ENCODE measurements at regions not wholly inside any gene's neighbourhood (a gene's known extent, or its start where the extent isn't known, plus 50 kb on each side); places are given as distances from the start of the nearest gene placed in this dataset.
A peak's percentile ranks its signal among the peaks of the same experiment; 100 is the strongest.
"Not testable (repeated sequence)": the region's sequence is repeated elsewhere in the genome, so short reads cannot be mapped to it uniquely, and the experiment has no call there.

DNA sequence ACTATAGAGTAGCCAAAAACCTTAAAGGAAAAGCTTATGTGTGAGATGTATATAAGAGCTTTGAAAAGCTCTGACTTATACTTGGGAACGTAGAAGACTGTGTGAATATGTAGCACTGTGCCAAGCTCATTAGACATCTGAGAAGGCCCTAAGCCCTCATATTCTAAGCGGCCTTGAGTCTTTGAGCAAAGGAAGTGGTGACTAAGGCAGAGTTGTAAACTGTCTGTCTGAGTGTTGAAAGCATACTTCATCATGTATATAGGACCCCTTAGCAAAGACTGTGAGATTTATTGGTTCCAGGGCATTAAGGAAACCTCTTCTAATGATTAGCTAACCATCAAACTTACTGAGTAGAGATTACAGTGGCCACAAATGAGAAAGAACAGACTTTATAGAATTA, 153.3 kb upstream of the LYPLAL1 start:
- no peak for DNase-seq

GRCh38 chr1:219020846-219021245, 152.8 kb upstream of the LYPLAL1 start:
- DNase-seq = no peak

DNA sequence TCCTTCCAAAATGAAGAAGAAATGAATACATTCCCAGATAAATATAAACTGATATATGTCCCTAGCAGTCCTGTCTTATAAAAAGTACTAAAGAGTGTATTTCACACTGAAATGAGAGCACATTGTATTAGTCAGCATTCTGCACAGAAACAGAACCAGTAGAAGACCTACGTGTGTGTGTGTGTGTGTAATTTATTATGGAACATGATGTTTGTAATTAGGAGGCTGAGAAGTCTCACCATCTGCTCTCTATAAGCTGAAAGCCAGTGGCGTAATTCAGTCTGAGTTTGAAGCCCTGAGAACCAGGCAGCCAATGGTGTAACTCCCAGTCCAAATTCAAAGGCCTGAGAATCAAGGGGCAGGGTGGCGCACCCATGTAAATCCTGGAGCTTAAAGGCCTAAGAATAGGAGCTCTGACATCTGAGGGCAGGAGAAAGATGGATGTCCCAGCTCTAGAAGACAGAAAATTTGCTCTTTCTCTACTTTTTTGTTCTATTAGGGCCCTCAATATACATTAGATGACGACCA, 146.5 kb upstream of the LYPLAL1 start:
- no peak for DNase-seq

GRCh38 chr1:219031809-219032208, 141.9 kb upstream of the LYPLAL1 start:
- DNase-seq = no peak

- DNase-seq = no peak
Observed at GRCh38 chr1:219038398-219038797, 135.3 kb upstream of the LYPLAL1 start.

GRCh38 chr1:219039017-219039681, 134.5 kb upstream of the LYPLAL1 start:
- DNase-seq = no peak

GRCh38 chr1:219039682-219040154, 134.0 kb upstream of the LYPLAL1 start:
- no peak for DNase-seq

DNA sequence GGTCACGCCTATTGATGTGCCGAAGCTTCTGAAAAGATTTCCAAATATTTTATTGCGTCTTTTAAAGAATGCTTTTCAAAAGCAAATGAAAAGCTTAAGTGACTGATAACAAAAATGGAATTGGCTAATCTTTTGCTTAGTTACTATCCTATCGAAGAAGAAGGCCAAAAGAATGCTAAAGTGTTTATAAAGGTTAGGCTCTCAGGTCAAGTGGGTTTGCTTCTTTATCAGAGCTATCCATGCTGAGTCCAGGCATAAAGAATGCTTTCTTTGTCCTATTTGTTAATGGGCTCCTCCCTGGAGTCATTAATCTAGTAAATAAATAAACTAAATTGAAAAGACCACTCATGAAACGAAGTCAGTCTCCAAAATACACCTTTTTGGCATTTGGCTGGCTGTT, 133.4 kb upstream of the LYPLAL1 start:
- no peak for DNase-seq

DNA sequence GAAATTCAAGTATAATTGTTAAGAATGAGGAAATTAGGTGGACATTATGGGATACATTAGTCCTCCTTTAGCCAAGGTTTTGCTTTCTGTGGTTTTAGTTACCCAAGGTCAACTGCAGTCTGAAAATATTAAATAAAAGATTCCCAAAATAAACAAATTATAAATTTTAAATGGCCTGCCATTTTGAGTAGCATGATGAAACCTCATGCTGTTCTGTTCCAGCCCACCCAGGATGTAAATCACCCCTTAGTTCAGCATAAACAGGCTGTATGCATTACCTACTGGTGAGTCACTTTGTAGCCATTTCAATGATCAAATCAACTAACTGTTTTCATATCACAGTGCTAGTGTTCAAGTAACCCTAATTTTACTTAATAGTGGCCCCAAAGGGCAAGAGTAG, 132.5 kb upstream of the LYPLAL1 start:
- no peak for DNase-seq

DNA sequence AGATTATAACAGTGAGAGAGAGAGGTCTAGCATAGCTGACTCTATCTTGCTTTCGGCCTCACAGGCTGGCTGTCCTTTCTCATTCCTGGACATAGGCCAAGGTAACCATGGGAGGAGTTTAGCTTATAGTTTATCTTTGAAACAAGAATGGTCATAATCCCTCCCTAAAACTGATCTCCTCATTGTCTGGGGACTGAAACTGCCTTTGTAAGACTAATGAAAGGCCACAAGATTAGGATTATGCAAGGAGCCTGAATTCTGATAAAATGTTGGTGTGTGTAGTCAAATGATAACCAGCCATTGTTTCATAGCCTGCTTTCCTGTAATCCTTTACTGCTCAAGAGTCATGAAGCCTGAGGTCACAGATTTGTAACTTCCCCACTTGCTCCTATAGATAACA, 131.9 kb upstream of the LYPLAL1 start:
- DNase-seq = no peak

DNA sequence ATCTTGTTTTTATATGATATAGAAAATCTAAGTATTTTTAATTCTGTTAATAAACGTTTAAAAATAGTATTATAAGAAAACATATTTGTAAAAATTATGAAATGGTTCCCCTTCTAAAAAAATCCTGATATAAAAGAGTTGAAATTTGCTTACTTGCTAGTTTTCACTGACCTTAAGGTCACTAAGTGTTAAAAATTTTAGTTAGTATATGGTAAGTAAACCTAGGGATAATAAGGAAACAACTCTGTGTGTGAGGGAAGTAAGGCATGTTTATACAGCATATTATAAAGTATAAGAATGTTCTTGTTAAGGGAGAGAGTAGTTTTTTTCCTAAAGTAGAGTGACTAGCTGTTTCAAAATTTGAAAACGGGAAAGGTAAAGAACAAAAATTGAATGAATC, 130.9 kb upstream of the LYPLAL1 start:
- no peak for DNase-seq

GRCh38 chr1:219045246-219045645, 128.4 kb upstream of the LYPLAL1 start:
- no peak for DNase-seq

DNA sequence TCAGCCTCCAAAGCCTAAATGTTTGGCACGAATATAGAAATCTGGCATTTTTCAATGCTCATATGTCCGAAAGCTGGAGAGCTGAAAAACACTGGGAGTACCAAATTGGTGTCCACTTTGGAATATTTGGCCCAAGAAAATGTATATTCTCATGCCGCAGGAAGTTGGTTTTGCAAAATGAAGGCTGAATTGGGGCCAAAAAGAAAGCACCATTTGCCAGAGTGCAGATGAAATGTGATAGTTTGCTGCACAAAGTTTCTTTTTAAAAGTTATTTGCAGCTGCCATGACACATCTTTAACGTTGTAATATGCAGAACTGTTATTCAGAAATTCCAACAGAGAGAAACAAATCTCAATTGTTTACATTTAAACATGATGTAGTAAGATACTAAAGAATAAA, 124.2 kb upstream of the LYPLAL1 start:
- no peak for DNase-seq

GRCh38 chr1:219050086-219050821, 123.4 kb upstream of the LYPLAL1 start:
- no peak for DNase-seq

DNA sequence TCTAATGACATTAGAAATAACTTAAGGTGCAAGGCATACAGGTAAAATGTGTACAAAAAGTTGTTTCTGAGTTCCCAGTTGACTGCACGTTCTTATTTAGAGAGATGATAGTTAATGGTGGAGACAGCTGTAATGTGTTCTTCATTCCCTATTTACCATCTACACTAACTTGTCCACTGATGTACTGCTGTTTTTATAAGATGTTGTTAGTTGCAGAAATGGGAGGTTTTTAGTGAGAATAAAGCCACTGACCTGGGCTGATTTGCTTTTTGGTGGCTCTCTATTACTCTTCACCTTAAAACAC, 122.9 kb upstream of the LYPLAL1 start:
- no peak for DNase-seq

GRCh38 chr1:219051547-219051946, 122.1 kb upstream of the LYPLAL1 start:
- no peak for DNase-seq

GRCh38 chr1:219058891-219059820, 114.5 kb upstream of the LYPLAL1 start:
- DNase-seq = no peak

DNA sequence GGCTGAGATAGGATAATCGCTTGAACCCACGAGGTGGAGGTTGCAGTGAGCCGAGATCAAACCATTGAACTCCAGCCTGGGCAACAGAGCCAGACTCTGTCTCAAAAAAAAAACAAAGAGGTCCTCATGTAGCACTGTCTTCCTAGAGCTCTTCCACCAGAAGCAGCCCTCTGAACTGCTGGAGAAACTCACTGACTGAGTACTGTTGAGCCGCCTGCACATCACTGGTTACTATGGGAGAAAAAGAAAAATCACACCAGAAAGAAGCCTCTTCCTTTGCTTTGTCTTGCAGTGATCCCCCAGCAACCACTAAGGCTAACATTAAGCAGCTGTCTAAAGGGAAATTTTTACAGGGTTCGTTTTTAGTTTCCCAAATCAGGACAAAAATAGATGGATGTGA, 112.9 kb upstream of the LYPLAL1 start:
- no peak for DNase-seq

GRCh38 chr1:219062161-219062560, 111.5 kb upstream of the LYPLAL1 start:
- DNase-seq = no peak

GRCh38 chr1:219066098-219066497, 107.6 kb upstream of the LYPLAL1 start:
- DNase-seq = no peak

DNA sequence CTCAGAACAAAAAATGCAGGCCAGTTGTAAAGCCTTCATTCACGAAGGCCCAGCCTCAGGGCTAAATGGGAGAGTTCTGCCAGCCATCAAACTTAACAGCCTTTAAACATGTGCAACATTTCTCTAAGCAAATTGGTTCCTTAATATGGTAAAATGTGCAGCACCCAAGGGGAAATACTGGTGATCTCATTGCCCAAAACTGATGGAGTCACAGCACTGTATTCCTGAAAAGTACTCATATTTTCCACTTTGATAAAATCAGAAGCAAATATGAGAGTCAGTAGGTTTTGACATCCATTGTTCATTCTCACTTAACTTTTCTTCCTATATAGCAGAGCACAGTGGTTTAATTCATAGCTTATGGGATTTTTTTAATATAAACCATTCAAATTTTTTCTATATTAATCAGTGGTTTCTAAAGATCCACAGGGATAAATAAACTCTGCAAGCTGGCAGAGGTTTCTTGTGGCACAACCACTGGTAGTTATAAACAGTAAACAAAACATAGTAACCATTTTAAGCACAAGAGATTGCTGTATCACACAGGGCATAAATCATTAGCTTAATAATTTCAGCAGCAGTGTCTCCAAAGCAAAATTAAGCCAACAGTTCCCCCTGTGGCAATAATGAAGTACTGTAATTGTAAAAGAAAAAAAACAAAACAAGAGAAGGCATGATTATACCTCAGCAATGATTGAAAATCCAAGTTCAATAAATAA, 106.9 kb upstream of the LYPLAL1 start:
- DNase-seq = peak; percentile 20 to 32

DNA sequence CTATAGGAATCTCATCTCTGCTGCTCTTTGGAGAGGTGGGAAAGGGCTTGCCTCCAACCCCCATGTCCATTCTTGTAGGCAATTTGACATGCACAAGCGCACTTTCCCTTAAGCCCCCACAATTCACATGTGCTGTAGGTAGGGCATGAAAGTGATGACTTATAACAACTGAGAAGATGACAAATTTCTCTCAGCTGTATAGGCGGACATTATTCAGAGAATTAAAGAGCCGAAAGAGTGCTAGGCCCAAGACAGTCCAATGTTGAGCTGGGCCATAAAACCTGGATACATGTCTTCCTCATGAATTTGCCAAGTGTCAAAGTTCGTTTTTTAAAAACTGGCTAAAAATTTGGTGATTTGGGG, 106.3 kb upstream of the LYPLAL1 start:
- DNase-seq = no peak

GRCh38 chr1:219070395-219070794, 103.3 kb upstream of the LYPLAL1 start:
- DNase-seq = not testable (repeated sequence)
